ENCODE measurements at regions not wholly inside any gene's neighbourhood (a gene's known extent, or its start where the extent isn't known, plus 50 kb on each side); places are given as distances from the start of the nearest gene placed in this dataset.

DNA sequence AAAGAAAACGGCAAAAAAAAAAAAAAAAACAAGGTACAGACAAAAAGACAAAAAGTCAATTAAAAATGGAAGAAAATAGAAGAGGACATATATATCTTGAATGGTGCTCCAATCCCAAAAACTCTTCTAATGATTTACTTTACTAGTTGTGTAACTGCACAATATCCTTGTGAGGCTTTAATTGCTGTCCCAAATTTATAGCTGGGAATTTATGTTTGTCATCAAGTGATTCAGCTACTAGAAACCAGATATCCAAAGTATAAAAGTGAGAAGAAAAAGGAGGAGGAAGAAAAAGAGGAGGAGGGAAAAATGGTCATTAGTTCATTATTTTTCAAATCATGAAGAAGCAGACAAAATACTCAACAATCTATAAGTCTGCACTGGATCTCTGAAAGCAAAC lies 150.8 kb upstream of the ARPP21 start:
- Mint-ChIP-seq H3K4me1 (peaks cover 19% of the 10 kb centered on the region), H3K9me3 (no peaks in the 10 kb centered on the region), H3K27me3 (ENCODE audit: low read depth) (no peaks in the 10 kb centered on the region), H3K27ac (no peak overlapping the region), H3K36me3 (no peaks in the 10 kb centered on the region), H3K4me3 (no peak overlapping the region)
- DNase-seq (ENCODE audit: low spot score) = no peak
- TF ChIP-seq PRRX2 (CRISPR knock-in tag; IDR thresholded peaks at IDR 0.05) (no peak), NR3C1 (CRISPR knock-in tag; conservative IDR thresholded peaks at IDR 0.05; ENCODE audit: low read depth) (no peak)
- TF ChIP-seq, protein P1, sequence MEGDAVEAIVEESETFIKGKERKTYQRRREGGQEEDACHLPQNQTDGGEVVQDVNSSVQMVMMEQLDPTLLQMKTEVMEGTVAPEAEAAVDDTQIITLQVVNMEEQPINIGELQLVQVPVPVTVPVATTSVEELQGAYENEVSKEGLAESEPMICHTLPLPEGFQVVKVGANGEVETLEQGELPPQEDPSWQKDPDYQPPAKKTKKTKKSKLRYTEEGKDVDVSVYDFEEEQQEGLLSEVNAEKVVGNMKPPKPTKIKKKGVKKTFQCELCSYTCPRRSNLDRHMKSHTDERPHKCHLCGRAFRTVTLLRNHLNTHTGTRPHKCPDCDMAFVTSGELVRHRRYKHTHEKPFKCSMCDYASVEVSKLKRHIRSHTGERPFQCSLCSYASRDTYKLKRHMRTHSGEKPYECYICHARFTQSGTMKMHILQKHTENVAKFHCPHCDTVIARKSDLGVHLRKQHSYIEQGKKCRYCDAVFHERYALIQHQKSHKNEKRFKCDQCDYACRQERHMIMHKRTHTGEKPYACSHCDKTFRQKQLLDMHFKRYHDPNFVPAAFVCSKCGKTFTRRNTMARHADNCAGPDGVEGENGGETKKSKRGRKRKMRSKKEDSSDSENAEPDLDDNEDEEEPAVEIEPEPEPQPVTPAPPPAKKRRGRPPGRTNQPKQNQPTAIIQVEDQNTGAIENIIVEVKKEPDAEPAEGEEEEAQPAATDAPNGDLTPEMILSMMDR (IDR thresholded peaks at IDR 0.05) = no peak
- TF ChIP-seq, protein P2, sequence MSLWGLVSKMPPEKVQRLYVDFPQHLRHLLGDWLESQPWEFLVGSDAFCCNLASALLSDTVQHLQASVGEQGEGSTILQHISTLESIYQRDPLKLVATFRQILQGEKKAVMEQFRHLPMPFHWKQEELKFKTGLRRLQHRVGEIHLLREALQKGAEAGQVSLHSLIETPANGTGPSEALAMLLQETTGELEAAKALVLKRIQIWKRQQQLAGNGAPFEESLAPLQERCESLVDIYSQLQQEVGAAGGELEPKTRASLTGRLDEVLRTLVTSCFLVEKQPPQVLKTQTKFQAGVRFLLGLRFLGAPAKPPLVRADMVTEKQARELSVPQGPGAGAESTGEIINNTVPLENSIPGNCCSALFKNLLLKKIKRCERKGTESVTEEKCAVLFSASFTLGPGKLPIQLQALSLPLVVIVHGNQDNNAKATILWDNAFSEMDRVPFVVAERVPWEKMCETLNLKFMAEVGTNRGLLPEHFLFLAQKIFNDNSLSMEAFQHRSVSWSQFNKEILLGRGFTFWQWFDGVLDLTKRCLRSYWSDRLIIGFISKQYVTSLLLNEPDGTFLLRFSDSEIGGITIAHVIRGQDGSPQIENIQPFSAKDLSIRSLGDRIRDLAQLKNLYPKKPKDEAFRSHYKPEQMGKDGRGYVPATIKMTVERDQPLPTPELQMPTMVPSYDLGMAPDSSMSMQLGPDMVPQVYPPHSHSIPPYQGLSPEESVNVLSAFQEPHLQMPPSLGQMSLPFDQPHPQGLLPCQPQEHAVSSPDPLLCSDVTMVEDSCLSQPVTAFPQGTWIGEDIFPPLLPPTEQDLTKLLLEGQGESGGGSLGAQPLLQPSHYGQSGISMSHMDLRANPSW (CRISPR knock-in tag; conservative IDR thresholded peaks at IDR 0.05; ENCODE audit: low read depth) = no peak
- CTCF ChIA-PET = no interaction called here
- no peak for ATAC-seq
- POLR2A ChIA-PET = no interaction called here

DNA sequence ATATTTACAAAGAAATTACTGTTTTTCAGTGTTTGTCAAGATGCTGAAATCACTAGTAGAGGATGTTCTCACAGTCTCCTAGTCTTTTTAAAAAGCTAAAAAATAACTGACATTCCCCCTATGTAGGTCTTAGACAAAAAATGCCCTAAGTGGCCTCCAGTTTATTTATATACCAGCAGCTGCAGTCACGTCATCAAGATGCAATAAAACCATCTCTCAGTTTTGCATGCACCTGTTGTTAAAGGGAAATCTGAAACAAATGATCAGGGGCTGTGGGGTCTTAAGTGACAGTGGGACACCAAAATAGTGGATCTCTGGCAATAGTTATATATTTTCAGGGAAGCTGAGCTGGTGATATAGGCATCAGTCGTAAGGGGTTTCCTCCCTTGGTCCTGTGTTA lies 146.5 kb upstream of the ARPP21 start:
- TF ChIP-seq NFYB (CRISPR knock-in tag; conservative IDR thresholded peaks at IDR 0.05; ENCODE audit: low read depth) = no peak
- POLR2A ChIA-PET = no interaction called here

DNA sequence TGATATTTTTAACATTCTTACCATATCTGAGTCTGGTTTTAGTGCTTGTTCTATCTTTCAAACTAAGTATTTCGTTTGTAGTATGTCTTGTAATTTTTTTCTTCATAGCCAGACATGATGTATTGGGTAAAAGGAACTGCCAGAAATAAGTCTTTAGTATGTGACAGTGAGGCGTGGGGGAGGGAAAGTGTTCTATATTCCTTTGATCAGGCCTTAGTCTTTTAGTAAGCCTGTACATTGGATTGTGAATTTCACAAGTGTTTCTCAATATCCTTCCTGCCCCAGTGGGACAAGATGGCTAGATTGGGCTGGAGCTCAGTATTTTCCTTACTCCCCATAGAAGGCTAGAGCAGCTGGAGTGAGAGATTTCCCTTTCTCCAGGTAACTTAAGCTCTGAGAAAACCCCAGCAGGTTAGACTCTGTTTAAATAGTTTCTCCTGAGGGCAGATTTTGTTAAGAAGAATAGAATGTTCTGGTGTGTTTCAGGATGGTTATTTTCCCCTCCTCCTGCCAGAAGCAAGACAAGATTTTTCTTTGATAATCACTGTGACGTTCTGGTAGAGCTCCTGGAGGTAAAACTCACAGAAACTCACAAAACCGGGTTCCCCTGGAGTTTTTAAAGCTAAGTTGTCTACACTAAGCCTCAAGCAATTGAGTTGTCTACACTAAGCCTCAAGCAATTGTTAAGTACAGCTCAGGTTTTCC lies 140.7 kb upstream of the ARPP21 start:
- H3K27me3 Mint-ChIP-seq (ENCODE audit: low read depth) = no peaks in the 10 kb centered on the region
- H3K27ac Mint-ChIP-seq = no peak overlapping the region
- no peak for TF ChIP-seq TCF7 (CRISPR knock-in tag; IDR thresholded peaks at IDR 0.05; ENCODE audit: low read depth)
- TF ChIP-seq, protein P3, sequence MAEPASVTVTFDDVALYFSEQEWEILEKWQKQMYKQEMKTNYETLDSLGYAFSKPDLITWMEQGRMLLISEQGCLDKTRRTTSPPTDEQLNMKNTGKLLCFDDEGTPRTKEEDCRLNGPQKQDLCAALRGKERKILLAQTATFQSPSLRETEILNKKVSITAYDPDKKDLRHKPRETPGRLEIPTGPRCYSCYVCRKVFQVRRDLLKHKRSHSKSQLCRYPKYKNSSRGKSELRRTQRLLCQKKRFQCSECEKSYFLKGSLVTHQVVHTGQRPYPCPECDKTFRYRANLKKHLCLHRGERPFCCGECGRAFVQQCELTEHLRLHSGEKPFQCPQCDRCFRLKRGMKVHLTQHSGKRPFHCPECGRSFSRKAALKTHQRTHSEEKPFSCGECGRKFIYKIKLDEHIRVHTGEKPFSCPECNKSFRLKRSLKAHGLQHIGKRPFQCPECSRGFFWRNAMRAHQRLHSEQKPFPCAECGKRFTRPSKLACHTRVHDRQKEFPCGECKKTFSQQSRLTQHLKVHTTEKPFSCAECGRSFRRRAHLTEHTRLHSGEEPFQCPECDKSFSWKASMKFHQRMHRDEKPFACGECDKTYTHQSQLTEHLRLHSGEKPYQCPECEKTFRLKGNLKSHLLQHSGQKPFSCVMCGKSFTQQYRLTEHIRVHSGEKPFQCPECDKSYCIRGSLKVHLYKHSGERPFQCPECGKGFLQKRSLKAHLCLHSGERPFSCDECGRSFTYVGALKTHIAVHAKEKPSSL (CRISPR knock-in tag; conservative IDR thresholded peaks at IDR 0.05) = no peak
- no peak for TF ChIP-seq TEAD4 (CRISPR knock-in tag; IDR thresholded peaks at IDR 0.05)
- TF ChIP-seq SMAD3 (CRISPR knock-in tag; IDR thresholded peaks at IDR 0.05; ENCODE audit: borderline replicate concordance) = no peak
- no peak for TF ChIP-seq ELF4 (CRISPR knock-in tag; IDR thresholded peaks at IDR 0.05; ENCODE audit: low read depth)
- TF ChIP-seq ETV6 (CRISPR knock-in tag; IDR thresholded peaks at IDR 0.05) = no peak
- TF ChIP-seq RELA (CRISPR knock-in tag; IDR thresholded peaks at IDR 0.05; ENCODE audit: borderline replicate concordance) = no peak
- H3K4me1 Mint-ChIP-seq = peaks cover 7% of the 10 kb centered on the region
- H3K9me3 Mint-ChIP-seq = no peaks in the 10 kb centered on the region
- CTCF ChIA-PET = no interaction called here
- no peak for DNase-seq (ENCODE audit: low spot score)
- POLR2A ChIA-PET = no interaction called here
- no peak overlapping the region for H3K4me3 Mint-ChIP-seq
- ATAC-seq = no peak
- H3K36me3 Mint-ChIP-seq = no peaks in the 10 kb centered on the region

More for the DNA sequence above, 146.5 kb upstream of the ARPP21 start:
- no peaks in the 10 kb centered on the region for H3K9me3 Mint-ChIP-seq
- DNase-seq (ENCODE audit: low spot score) (no peak), ATAC-seq (no peak)
- no peaks in the 10 kb centered on the region for H3K4me1 Mint-ChIP-seq
- no peak overlapping the region for H3K27ac Mint-ChIP-seq
- CTCF ChIA-PET = no interaction called here
- H3K36me3 Mint-ChIP-seq = no peaks in the 10 kb centered on the region
- no peak overlapping the region for H3K4me3 Mint-ChIP-seq
- no peaks in the 10 kb centered on the region for H3K27me3 Mint-ChIP-seq (ENCODE audit: low read depth)

Measured in WTC11 (cell line).